Cerebellar cortex (tissue), 1 donor: ENCODE measurements at regions not wholly inside any gene's neighbourhood (a gene's known extent, or its start where the extent isn't known, plus 50 kb on each side); places are given as distances from the start of the nearest gene placed in this dataset.

Source experiments
- DNase-seq: peaks from one replicate; pipeline ENCODE4 v3.0.0-alpha.2; 2015; ENCODE audit warnings: low spot score

DNA sequence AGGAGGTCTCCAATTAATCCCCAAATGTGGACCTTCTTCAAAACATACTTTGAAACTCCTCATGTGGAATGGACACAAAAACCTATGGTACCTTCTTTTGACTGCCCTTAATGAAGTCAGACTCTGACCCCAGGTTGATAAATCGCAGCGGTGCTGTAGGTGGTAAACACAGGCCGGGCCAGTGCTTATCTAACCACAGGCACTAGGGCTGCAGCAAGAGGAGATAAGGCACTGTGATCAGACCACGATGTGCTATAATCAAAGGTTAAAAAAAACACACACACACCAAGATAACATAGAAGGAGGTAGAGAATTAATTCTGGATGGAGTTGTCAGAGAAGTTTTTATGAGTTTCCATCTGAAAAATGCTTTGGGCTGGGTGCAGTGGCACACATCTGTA is 52.3 kb upstream of the SIPA1L2 start:
- DNase-seq: no peak

GRCh38 chr1:232684371-232685105 is 54.6 kb upstream of the SIPA1L2 start:
- no peak for DNase-seq

- no peak for DNase-seq
Observed at GRCh38 chr1:232686346-232686745, 56.4 kb upstream of the SIPA1L2 start.

DNA sequence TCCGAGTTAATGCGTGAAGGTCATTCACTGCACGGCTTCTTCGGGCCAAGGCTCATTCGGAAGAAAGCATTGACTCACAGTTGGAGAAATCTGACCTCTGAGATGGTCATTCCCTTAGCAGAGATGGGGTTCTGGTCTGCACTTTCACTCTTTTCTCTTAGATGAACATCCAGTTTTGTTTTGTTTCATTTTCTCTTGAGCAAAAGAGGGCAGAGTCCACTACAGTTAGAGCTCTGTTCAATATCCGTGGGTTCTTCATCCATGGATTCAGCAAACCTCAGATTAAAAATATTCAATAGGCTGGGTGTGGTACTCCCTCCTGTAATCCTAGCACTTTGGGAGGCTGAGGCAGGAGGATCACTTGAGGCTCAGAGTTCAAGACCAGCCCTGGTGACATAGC is 57.4 kb upstream of the SIPA1L2 start:
- no peak for DNase-seq

DNA sequence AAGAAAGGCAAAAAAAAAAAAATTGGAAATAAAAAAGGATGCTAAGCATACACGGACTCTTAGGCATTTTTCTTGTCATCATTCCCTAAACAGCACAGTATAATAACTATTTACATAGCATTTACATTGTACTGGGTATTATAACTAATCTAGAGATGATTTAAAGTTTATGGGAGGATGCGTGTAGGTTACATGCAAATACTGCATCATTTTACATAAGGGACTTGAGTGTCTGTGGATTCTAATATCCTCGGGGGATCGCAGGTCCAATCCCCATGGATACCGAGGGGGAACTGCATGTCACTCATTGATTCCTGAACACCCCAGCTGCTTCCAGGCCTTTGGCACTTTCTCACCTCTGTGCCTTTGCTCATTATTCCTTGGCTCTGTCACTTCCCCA is 57.8 kb upstream of the SIPA1L2 start:
- no peak for DNase-seq

- DNase-seq: no peak
Observed at GRCh38 chr1:232688398-232688797, 58.5 kb upstream of the SIPA1L2 start.

DNA sequence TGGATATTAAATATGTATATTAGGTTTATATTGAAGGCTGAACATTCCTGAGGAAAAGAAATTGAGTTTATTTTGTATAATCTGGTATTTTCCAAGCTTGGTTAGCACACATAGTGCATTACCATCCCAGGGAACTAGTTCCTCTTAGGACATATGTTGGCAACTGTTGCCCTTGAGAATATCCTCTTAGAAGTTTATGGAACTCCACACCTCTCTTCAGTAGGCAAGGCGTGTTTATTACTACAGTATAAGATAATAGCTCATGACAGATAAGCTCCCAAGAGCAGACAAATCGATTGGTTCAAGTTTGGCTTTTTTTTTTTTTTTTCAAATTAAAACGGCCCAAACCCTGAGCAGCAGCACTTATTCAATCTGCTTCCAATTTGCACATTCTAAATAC is 59.8 kb upstream of the SIPA1L2 start:
- no peak for DNase-seq

DNA sequence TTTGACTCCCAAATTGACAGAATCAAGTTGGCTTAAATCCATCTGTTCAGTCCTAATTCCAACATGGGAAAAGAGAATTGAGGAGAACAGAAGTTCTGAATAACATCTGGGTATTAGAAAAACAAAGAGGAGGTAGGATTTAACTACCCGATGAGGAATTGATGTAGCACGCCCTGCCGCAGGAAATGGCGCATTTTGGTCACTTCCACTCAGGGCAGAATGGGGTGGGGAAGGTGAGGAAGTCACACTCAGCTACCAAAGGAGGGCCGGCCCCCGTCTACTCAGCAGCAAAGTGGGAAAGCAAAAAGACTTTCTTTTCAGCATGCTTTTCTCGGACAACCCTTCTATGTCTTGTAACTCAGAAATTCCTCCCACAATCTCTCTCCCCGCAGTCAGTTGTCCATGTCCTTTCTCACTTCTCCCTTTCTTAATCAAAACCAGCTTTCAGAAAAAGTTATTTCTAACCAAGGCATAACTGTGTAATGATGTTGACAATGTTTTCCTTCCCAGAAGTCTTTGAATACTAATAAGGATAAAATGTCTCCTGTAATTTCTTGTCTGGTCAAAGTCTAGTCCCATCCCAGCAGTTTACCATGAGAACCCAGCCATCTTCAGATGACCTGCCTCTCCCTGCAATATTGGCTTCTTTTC is 60.5 kb upstream of the SIPA1L2 start:
- DNase-seq: no peak

- DNase-seq: no peak
Observed at GRCh38 chr1:232694475-232694874, 64.5 kb upstream of the SIPA1L2 start.

DNA sequence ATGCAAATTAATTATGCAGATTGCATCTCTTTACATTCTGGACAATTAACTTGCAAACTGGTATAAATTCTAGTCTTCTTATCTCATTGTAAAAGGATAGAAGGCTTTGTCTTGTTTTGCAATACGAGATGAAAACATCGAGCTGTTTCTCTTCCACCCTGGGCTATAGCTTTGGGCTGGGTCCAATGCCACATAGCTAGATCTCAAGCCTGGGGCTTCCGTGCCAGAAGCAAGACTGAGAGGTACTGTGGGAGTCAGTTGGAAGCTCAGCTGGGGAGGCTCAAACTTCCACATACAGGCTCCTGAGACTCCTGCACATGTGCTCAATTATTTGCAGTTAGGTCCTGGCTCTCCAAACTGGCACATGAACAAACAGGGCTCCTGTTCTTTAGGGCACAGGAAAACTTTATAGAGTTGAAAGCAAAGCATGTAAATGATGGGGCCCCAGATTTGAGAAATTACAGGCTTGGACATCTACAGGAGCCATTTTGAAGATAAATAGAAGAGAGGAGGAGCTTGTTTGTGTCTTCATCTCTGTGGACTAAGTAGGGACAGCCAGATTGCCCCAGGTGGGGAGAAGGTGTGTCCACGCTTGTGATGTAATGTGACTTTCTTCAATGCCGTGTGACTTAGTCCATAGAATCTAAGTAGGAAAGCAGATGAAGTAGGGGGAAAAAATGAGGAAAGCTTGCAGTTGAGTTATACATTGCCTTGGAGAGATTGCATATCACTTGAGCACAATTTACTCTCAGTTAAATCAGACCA is 65.9 kb upstream of the SIPA1L2 start:
- no peak for DNase-seq

DNA sequence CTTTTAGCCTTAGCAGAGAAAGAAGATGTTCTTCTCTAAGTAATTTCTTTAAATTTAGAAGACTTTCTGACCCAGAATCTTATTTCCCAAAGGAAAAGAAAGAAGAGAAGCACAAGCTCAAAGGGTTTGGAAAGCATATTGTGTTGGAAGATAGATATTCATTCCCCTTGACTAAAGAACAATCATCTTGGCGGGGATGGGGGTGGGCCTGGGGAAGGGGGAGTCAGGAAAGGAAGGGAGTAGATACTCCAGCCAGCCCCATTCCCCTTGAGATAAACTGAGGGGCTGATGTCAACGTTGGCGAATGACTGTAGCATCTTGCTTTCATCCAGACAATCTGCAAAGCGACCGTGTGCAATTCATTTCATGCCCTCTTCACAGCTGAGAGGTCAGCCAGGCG is 66.5 kb upstream of the SIPA1L2 start:
- DNase-seq: no peak

DNA sequence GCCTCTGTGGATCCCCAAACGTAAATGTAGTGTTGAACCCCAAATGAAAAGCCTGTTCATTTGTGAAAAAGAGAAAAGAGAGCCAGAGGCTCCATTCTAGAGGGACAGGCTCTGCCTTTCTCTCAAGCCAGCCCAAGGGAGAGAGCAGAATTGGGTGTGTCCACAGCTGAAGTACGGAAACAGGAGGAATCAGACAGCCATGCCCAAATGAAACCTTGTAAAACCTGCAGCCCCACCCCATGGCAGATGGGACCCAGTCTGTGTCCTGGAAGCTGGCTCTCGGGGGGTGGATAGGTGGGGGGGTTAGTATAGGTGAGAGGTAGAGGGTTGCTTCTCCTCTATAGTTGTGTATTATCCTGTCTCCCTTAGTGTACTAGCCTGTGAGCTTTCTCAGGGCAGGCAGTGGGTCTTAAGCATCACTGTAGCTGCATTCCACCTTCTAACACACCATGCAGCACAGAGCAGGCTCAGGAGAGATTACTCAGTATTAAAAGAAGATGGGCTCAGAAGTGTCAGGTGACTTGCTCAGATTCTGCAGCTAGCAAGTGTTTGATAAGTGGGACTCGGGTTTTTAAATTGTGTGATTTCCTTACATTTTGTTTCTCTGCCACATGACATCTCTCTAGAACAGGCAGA is 67.4 kb upstream of the SIPA1L2 start:
- DNase-seq: no peak

DNA sequence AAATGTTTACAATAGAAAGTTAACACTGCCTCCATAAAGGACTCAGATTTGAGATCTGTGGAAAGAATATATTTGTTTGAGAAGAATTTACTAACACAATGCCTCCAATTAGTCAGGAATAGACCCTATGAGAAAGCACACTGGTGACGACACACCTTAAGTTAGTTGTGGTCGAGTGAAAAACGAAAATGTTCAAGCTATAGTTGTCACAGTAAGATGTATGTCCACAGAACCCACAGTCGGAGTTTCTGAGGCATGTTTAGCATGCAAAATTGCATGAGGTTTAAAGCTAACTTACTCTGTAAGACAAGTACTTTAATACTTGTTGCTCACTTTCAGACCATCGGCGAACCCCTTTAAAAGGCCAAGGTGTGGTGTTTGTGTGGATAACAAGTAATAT is 69.9 kb upstream of the SIPA1L2 start:
- DNase-seq: no peak

DNA sequence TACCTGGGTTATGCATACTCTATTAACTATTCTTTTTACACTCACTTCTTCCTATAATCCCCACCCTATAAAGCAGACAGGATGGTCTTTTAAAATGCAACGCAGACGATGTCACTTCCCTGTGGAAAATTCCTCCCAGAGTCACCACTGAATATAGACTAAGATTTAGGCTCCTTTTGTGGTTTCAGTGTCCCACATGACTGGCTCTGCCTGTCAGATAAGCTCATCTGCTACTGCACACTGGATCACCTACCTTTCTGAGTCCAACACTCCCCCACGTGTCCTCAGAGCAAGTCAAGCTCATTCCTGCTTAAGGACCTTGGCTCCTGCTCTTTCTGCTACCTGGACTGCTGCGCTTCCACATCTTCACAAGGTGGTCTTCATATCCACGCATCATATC is 73.0 kb upstream of the SIPA1L2 start:
- no peak for DNase-seq

DNA sequence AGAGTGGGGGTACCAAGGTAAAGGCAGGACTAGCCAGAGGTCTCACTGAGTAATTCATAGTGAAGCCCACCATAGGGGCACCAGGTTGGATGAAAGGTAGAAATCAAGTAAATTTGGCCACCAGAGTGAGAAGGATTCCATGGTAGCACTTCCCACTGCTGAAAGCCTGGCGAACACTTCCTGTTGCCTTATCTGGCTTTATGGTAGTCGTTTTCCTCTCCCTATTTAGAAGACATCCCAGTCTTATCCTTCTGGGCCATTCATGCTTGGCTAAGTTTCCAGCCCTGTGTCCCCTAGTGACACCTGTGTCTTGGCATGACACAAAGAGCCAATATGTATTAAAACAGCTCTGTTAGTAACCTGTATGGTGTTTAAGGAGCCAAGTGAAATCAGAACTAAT is 74.3 kb upstream of the SIPA1L2 start:
- DNase-seq: no peak

DNA sequence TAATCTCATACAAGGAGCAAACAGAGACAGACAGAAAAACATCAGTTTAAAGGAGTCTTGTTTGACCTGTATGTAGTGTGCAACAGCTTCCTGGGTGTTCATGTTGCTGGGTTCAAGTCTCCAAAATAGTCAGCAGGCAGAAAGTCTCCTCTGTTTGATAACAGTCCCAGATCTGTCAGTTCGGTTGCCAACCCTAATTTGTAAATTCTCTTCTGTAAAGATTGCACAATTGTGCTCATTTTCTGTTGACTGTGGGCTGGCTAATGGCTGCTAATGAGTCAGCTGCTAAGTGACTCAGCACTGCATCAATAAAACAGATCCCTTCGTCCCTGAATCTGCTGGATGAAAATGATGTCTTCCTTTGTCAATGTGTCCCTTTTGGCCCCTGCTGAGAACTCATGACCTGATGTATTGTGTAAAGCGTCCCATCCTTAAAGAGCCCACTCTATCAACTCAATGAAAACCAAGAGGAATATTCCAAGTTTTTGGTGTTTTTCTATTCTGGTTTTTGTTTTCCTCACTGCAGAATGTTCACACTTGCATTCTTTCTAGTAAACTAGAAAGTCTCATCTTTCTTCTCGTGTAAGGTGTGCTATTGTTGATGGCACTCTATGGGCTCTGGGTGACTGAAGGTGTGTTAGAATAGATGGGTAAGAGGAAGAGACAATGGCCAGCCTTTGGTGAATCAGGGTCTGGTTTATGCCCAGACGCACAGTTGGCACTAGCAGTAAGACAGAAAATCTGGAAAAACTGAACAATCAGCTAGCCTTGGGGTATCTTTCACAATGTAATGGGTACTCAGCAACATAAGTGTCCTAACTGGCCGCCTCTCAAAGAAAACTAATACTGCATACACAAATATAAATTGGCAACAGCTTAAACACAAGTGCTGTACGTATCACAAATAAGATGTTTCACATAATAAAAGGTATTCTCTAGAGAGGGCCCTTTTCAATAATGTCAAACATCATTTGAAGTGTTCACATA is 75.1 kb upstream of the SIPA1L2 start:
- DNase-seq: no peak

GRCh38 chr1:232705815-232706575 is 76.1 kb upstream of the SIPA1L2 start:
- DNase-seq: no peak

DNA sequence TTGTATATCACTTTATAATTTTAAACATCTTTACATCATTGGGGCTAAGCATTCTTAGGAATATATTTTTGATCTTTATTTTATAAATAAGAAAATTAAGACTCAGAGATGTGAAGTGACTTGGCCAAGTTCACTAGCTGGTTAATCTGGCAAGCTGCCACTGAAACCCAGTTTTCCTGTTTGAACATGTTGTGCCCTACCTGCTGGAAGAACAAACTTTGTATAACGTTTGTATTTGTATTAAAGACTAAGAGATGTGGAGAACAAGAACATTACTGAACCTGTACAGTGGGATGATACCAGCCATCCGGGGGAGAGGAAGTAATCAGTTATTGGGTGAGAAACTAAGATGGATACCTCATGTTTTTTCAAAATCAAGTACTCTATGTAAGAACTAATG is 77.2 kb upstream of the SIPA1L2 start:
- no peak for DNase-seq

GRCh38 chr1:232709386-232709785 is 79.5 kb upstream of the SIPA1L2 start:
- no peak for DNase-seq

DNA sequence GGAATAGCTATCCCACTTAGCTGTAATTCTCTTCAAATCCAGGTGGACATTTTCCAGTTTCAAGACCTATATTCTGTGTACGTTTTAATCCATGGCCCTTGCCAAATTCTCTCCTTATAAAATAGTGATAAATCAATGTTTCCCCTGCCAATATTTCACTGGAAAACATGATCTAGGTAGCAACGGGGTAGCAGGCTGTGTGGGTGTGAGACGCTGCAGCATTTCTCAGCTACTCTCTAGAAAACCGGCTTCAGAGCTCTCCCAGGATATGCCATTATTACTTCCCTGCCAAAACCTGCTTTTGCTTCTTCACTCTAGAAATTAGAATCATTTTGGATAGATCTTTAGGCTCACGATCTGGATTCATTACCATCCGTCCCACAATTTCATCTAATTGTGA is 82.1 kb upstream of the SIPA1L2 start:
- DNase-seq: no peak

- no peak for DNase-seq
Observed at GRCh38 chr1:232713785-232714184, 83.9 kb upstream of the SIPA1L2 start.
